Thoracic aorta (tissue), 2 donors: ENCODE measurements at regions not wholly inside any gene's neighbourhood (a gene's known extent, or its start where the extent isn't known, plus 50 kb on each side); places are given as distances from the start of the nearest gene placed in this dataset.

Experiments
- ATAC-seq: fragments of 150-250 bp; one replicate; pipeline ENCODE4 v1.8.0; 2017; ENCODE audit warnings: low read depth; ENCODE audit not compliant: insufficient number of reproducible peaks, low FRiP score
- DNase-seq: peaks from one replicate; pipeline ENCODE4 v3.0.0-alpha.2; 2020; ENCODE audit warnings: low spot score
- H3K27ac ChIP-seq, 2 donors: fragments of 200-600 bp; sonication (generic); 1 replicate in 1 of 2; 2 replicates in 1 of 2; pipeline ENCODE4 v1.5.1; 2016; ENCODE audit warnings: mild to moderate bottlenecking in 2 of 2, moderate library complexity in 2 of 2
- H3K27me3 ChIP-seq: fragments of 200-600 bp; sonication (generic); replicated peaks from 2 replicates; pipeline ENCODE4 v1.6.0; 2016; ENCODE audit warnings: mild to moderate bottlenecking; ENCODE audit not compliant: insufficient read depth
- H3K36me3 ChIP-seq: fragments of 200-600 bp; sonication (generic); one replicate; pipeline ENCODE4 v1.5.1; 2016
- H3K4me1 ChIP-seq, 2 donors: fragments of 200-600 bp; sonication (generic); 1 replicate in 1 of 2; 2 replicates in 1 of 2; pipeline versions ENCODE4 v1.5.1 to v1.6.0; 2016; ENCODE audit warnings: low read depth in 2 of 2, mild to moderate bottlenecking in 1 of 2; ENCODE audit not compliant: control insufficient read depth in 1 of 2
- H3K4me3 ChIP-seq: fragments of 200-600 bp; sonication (generic); 2 replicates; pipeline ENCODE4 v1.5.1; 2016; ENCODE audit warnings: mild to moderate bottlenecking
- H3K9me3 ChIP-seq: fragments of 200-600 bp; sonication (generic); 2 replicates; pipeline ENCODE4 v1.5.1; 2016
- TF ChIP-seq, protein P1 (sequence below): fragments of 200-600 bp; sonication (generic); IDR thresholded peaks from one replicate; pipeline ENCODE4 v1.5.1; 2019; ENCODE audit warnings: antibody characterized with exemption

DNA sequence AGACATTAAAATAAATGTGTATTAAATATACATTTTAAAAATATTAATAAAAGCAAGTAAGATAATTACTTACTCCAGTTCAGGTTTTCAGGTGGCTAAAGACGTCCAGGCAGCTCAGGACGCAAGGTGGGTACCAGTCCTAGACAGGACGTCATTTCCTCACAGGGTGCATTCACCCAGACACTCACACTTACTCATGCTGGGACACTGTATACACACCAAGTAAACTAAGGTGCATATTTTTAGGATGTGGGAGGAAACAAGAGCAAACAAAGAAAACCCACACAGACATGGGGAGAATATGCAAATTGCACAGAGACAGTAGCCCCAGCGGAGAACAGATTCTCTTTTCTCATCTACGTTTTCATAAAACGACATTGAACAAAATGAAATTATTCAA, 457.9 kb downstream of the BRINP3 start:
- Histone ChIP-seq H3K4me3 (no peak overlapping the region), H3K4me1 (no peaks in the 10 kb centered on the region), H3K27me3 (no peaks in the 10 kb centered on the region), H3K36me3 (no peaks in the 10 kb centered on the region), H3K27ac (no peak overlapping the region), H3K9me3 (no peaks in the 10 kb centered on the region)
- no peak for ATAC-seq
- DNase-seq = no peak
- TF ChIP-seq, protein P1, sequence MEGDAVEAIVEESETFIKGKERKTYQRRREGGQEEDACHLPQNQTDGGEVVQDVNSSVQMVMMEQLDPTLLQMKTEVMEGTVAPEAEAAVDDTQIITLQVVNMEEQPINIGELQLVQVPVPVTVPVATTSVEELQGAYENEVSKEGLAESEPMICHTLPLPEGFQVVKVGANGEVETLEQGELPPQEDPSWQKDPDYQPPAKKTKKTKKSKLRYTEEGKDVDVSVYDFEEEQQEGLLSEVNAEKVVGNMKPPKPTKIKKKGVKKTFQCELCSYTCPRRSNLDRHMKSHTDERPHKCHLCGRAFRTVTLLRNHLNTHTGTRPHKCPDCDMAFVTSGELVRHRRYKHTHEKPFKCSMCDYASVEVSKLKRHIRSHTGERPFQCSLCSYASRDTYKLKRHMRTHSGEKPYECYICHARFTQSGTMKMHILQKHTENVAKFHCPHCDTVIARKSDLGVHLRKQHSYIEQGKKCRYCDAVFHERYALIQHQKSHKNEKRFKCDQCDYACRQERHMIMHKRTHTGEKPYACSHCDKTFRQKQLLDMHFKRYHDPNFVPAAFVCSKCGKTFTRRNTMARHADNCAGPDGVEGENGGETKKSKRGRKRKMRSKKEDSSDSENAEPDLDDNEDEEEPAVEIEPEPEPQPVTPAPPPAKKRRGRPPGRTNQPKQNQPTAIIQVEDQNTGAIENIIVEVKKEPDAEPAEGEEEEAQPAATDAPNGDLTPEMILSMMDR = no peak

DNA sequence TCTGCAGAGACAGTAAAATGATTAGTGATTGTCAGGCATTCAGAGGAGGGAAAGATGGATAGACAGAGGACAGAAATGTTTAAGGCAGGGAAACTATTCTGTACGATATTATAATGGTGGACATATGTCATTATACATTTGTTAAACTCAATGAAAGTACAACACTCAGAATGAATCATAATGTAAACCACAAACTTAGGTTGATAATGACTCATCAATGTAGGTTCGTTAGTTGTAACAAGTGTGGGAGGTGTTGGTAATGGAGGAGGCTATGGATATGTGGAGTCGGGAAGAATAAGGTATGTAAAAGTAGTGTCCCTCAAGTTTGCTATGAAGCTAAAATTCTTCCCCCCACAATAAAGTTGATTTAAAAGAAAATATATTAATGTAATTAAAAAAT, 455.0 kb downstream of the BRINP3 start:
- H3K4me3 ChIP-seq = no peak overlapping the region
- TF ChIP-seq, protein P1 = no peak
- no peaks in the 10 kb centered on the region for H3K9me3 ChIP-seq
- H3K36me3 ChIP-seq = no peaks in the 10 kb centered on the region
- no peak for DNase-seq
- H3K27ac ChIP-seq = no peak overlapping the region
- no peaks in the 10 kb centered on the region for H3K4me1 ChIP-seq
- no peaks in the 10 kb centered on the region for H3K27me3 ChIP-seq
- no peak for ATAC-seq

- Histone ChIP-seq H3K4me1 (no peaks in the 10 kb centered on the region), H3K27me3 (no peaks in the 10 kb centered on the region), H3K36me3 (no peaks in the 10 kb centered on the region), H3K4me3 (no peak overlapping the region), H3K9me3 (no peaks in the 10 kb centered on the region), H3K27ac (no peak overlapping the region)
- DNase-seq = no peak
- TF ChIP-seq, protein P1 = no peak
- no peak for ATAC-seq
These were observed 448.2 kb downstream of the BRINP3 start for GRCh38 chr1:190029441-190029840.

- Histone ChIP-seq H3K4me1 (no peaks in the 10 kb centered on the region), H3K9me3 (no peaks in the 10 kb centered on the region), H3K27ac (no peak overlapping the region), H3K4me3 (no peak overlapping the region), H3K36me3 (no peaks in the 10 kb centered on the region), H3K27me3 (no peaks in the 10 kb centered on the region)
- TF ChIP-seq, protein P1 = no peak
- ATAC-seq (no peak), DNase-seq (no peak)
These were observed 434.0 kb downstream of the BRINP3 start for GRCh38 chr1:190043655-190044054.

GRCh38 chr1:190046231-190046630, 431.4 kb downstream of the BRINP3 start:
- no peaks in the 10 kb centered on the region for H3K27me3 ChIP-seq
- TF ChIP-seq, protein P1 = no peak
- no peak overlapping the region for H3K4me3 ChIP-seq

More at GRCh38 chr1:190046231-190046630, 431.4 kb downstream of the BRINP3 start:
- DNase-seq (no peak), ATAC-seq (no peak)
- Histone ChIP-seq H3K9me3 (no peaks in the 10 kb centered on the region), H3K27ac (no peak overlapping the region), H3K4me1 (no peaks in the 10 kb centered on the region), H3K36me3 (no peaks in the 10 kb centered on the region)
